Liver (tissue), 8 donors: ENCODE measurements at regions not wholly inside any gene's neighbourhood (a gene's known extent, or its start where the extent isn't known, plus 50 kb on each side); places are given as distances from the start of the nearest gene placed in this dataset.
"Not testable (repeated sequence)": the region's sequence is repeated elsewhere in the genome, so short reads cannot be mapped to it uniquely, and the experiment has no call there.

Source experiments
- DNase-seq: peaks from one replicate; pipeline ENCODE4 v3.0.0-alpha.2; 2017; ENCODE audit warnings: low spot score
- H3K27ac ChIP-seq, 2 donors: one replicate each; pipeline ENCODE4 v1.7.0; 2013; ENCODE audit warnings: inconsistent platforms in 2 of 2, low read length in 2 of 2, control low read depth in 1 of 2, low read depth in 1 of 2, mild to moderate bottlenecking in 1 of 2
- H3K27me3 ChIP-seq, 4 donors: one replicate each; pipeline versions ENCODE4 v1.6.1 to v1.7.0; 2013; ENCODE audit warnings: low read length in 3 of 4, inconsistent platforms in 1 of 4, mild to moderate bottlenecking in 1 of 4, moderate library complexity in 1 of 4; ENCODE audit not compliant: control insufficient read depth in 4 of 4, insufficient read depth in 4 of 4
- H3K36me3 ChIP-seq, 4 donors: one replicate each; pipeline versions ENCODE4 v1.6.1 to v1.7.0; 2013; ENCODE audit warnings: low read length in 3 of 4, mild to moderate bottlenecking in 3 of 4, low read depth in 1 of 4, moderate library complexity in 1 of 4; ENCODE audit not compliant: control insufficient read depth in 4 of 4, insufficient read depth in 3 of 4
- H3K4me1 ChIP-seq, 4 donors: one replicate each; pipeline versions ENCODE4 v1.6.1 to v1.7.0; 2013; ENCODE audit warnings: low read length in 3 of 4, mild to moderate bottlenecking in 3 of 4, moderate library complexity in 1 of 4; ENCODE audit not compliant: control insufficient read depth in 4 of 4, insufficient read depth in 4 of 4
- H3K4me3 ChIP-seq, 3 donors: one replicate each; pipeline versions ENCODE4 v1.6.1 to v1.7.0; 2013; ENCODE audit warnings: low read length in 3 of 3, control low read depth in 1 of 3, low read depth in 1 of 3, mild to moderate bottlenecking in 1 of 3
- H3K9ac ChIP-seq, 2 donors: one replicate each; pipeline ENCODE4 v1.7.0; 2013; ENCODE audit warnings: low read length in 2 of 2, mild to moderate bottlenecking in 2 of 2, moderate library complexity in 2 of 2, control low read depth in 1 of 2, low read depth in 1 of 2
- H3K9me3 ChIP-seq, 4 donors: one replicate each; pipeline versions ENCODE4 v1.6.1 to v1.7.0; 2013; ENCODE audit warnings: low read length in 3 of 4; ENCODE audit not compliant: control insufficient read depth in 4 of 4
- CTCF ChIP-seq: fragments of 150-350 bp; IDR thresholded peaks from 2 replicates; pipeline ENCODE4 v1.5.1; 2017; ENCODE audit warnings: improper control_type of control experiment, low read depth, low read length; ENCODE audit not compliant: missing input control
- EGR1 ChIP-seq, 2 donors: IDR thresholded peaks; 2 replicates each; pipeline ENCODE4 v1.6.1; 2016 to 2018; ENCODE audit warnings: antibody characterized with exemption in 2 of 2, low read depth in 2 of 2
- FOXA2 ChIP-seq: IDR thresholded peaks from 2 replicates; pipeline ENCODE4 v1.6.1; 2016; ENCODE audit warnings: antibody characterized with exemption
- GABPA ChIP-seq, 2 donors: IDR thresholded peaks in 1 of 2; conservative IDR thresholded peaks in 1 of 2; 2 replicates each; pipeline ENCODE4 v1.6.1; 2016; ENCODE audit warnings: antibody characterized with exemption in 2 of 2, mild to moderate bottlenecking in 1 of 2, moderate library complexity in 1 of 2
- HNF4A ChIP-seq, 2 donors: conservative IDR thresholded peaks; 2 replicates each; pipeline ENCODE4 v1.6.1; 2016; ENCODE audit warnings: antibody characterized with exemption in 2 of 2, mild to moderate bottlenecking in 2 of 2
- HNF4G ChIP-seq: IDR thresholded peaks from 2 replicates; pipeline ENCODE4 v1.6.1; 2016; ENCODE audit warnings: antibody characterized with exemption
- MAX ChIP-seq: IDR thresholded peaks from 2 replicates; pipeline ENCODE4 v1.6.1; 2016; ENCODE audit warnings: antibody characterized with exemption
- NR2F2 ChIP-seq: IDR thresholded peaks from 2 replicates; pipeline ENCODE4 v1.6.1; 2016; ENCODE audit warnings: antibody characterized with exemption
- RAD21 ChIP-seq, 2 donors: IDR thresholded peaks; 2 replicates each; pipeline ENCODE4 v1.6.1; 2016; ENCODE audit warnings: antibody characterized with exemption in 2 of 2, mild to moderate bottlenecking in 2 of 2
- REST ChIP-seq: IDR thresholded peaks from 2 replicates; pipeline ENCODE4 v1.6.1; 2016; ENCODE audit warnings: antibody characterized with exemption, mild to moderate bottlenecking
- RXRA ChIP-seq, 2 donors: IDR thresholded peaks; 2 replicates each; pipeline ENCODE4 v1.6.1; 2017 to 2018; ENCODE audit warnings: antibody characterized with exemption in 2 of 2, mild to moderate bottlenecking in 1 of 2
- SP1 ChIP-seq: IDR thresholded peaks from 2 replicates; pipeline ENCODE4 v1.6.1; 2018; ENCODE audit warnings: antibody characterized with exemption, mild to moderate bottlenecking
- TAF1 ChIP-seq: conservative IDR thresholded peaks from 2 replicates; pipeline ENCODE4 v1.6.1; 2016; ENCODE audit warnings: antibody characterized with exemption, mild to moderate bottlenecking
- YY1 ChIP-seq: IDR thresholded peaks from 2 replicates; pipeline ENCODE4 v1.6.1; 2016; ENCODE audit warnings: antibody characterized with exemption, mild to moderate bottlenecking
- ZBTB33 ChIP-seq: IDR thresholded peaks from 2 replicates; pipeline ENCODE4 v1.6.1; 2016; ENCODE audit warnings: antibody characterized with exemption
- WGBS: extraction: QIAGEN DNeasy Blood & Tissue Kit; methylation state at CpG from one replicate; pipeline ENCODE4 v1.1.7; 2013; 5-methylcytosine and 5-hydroxymethylcytosine counted together
- donor health status: healthy.
- donor health status: healthy.
- donor health status: healthy.
- donor health status: healthy.
- donor health status: healthy.

- no peak overlapping the region for H3K9ac ChIP-seq
- no peak for TF ChIP-seq RAD21 (IDR thresholded peaks at IDR 0.05)
- TF ChIP-seq MAX: no peak
- TF ChIP-seq YY1: no peak
- TF ChIP-seq NR2F2: no peak
- H3K9me3 ChIP-seq: no peaks in the 10 kb centered on the region
- DNase-seq: no peak
- peaks cover 0 to 5% (median 2%) of the 10 kb centered on the region in 4 donors for H3K4me1 ChIP-seq
- no peaks in the 10 kb centered on the region for H3K36me3 ChIP-seq
- no peaks in the 10 kb centered on the region for H3K27me3 ChIP-seq
- H3K27ac ChIP-seq: peak overlapping the region in 1 of 2 donors; percentile 37
- no peak overlapping the region for H3K4me3 ChIP-seq
These were observed 355.7 kb upstream of the MAGEB16 start for GRCh38 chrX:35442421-35442820.

- not testable (repeated sequence) for H3K4me1 ChIP-seq, H3K9me3 ChIP-seq, H3K27ac ChIP-seq, H3K27me3 ChIP-seq, DNase-seq, H3K4me3 ChIP-seq, H3K36me3 ChIP-seq
- peak overlapping the region in 1 of 2 donors; percentile 39 for H3K9ac ChIP-seq
- peak in 1 of 2 donors; percentile 30 for TF ChIP-seq HNF4A (conservative IDR thresholded peaks at IDR 0.05)
- TF ChIP-seq RXRA (IDR thresholded peaks at IDR 0.05): peak in 1 of 2 donors; percentile 63
- WGBS: 16% methylated on average over 3 of the region's 3 CpGs
These were observed 355.0 kb upstream of the MAGEB16 start for GRCh38 chrX:35443091-35443582.

- no peak overlapping the region for H3K9ac ChIP-seq
- H3K27ac ChIP-seq: no peak overlapping the region
- 94% methylated on average over 2 of the region's 2 CpGs for WGBS
- H3K27me3 ChIP-seq: no peaks in the 10 kb centered on the region
- H3K9me3 ChIP-seq: no peaks in the 10 kb centered on the region
- H3K36me3 ChIP-seq: no peaks in the 10 kb centered on the region
- TF ChIP-seq EGR1 (IDR thresholded peaks at IDR 0.05; ENCODE audit: low read depth in 2 of 2) (no peak), FOXA2 (no peak), SP1 (no peak), HNF4G (no peak), CTCF (no peak), HNF4A (conservative IDR thresholded peaks at IDR 0.05) (no peak), TAF1 (no peak), YY1 (no peak)
- peaks cover 0 to 2% (median 0%) of the 10 kb centered on the region in 4 donors for H3K4me1 ChIP-seq
- DNase-seq: no peak
- H3K4me3 ChIP-seq: no peak overlapping the region
These were observed 353.3 kb upstream of the MAGEB16 start for GRCh38 chrX:35444671-35445355.

- H3K27me3 ChIP-seq: no peaks in the 10 kb centered on the region
- no peak for DNase-seq
- H3K9ac ChIP-seq: no peak overlapping the region
- TF ChIP-seq RAD21 (IDR thresholded peaks at IDR 0.05): no peak
- no peak for TF ChIP-seq NR2F2
- TF ChIP-seq HNF4G: no peak
- no peak for TF ChIP-seq YY1
- TF ChIP-seq ZBTB33: no peak
- TF ChIP-seq TAF1: no peak
- no peak for TF ChIP-seq EGR1 (IDR thresholded peaks at IDR 0.05; ENCODE audit: low read depth in 2 of 2)
- TF ChIP-seq REST: no peak
- TF ChIP-seq GABPA (IDR thresholded peaks at IDR 0.05 in 1 of 2, conservative IDR thresholded peaks at IDR 0.05 in 1 of 2): no peak
- TF ChIP-seq SP1: no peak
These were observed 352.2 kb upstream of the MAGEB16 start for GRCh38 chrX:35445912-35446311.

More at GRCh38 chrX:35445912-35446311, 352.2 kb upstream of the MAGEB16 start:
- H3K9me3 ChIP-seq: no peaks in the 10 kb centered on the region
- 85% methylated on average over 3 of the region's 3 CpGs for WGBS
- no peak overlapping the region for H3K4me3 ChIP-seq
- no peaks in the 10 kb centered on the region for H3K36me3 ChIP-seq
- no peak overlapping the region for H3K27ac ChIP-seq
- H3K4me1 ChIP-seq: peaks cover 0 to 2% (median 0%) of the 10 kb centered on the region in 4 donors
